Prostate gland (tissue), 2 donors: ENCODE measurements at regions not wholly inside any gene's neighbourhood (a gene's known extent, or its start where the extent isn't known, plus 50 kb on each side); places are given as distances from the start of the nearest gene placed in this dataset.

ENCODE experiments used
- DNase-seq: peaks from one replicate; pipeline ENCODE4 v3.0.0-alpha.2; 2019; ENCODE audit warnings: low spot score
- H3K27ac ChIP-seq, 2 donors: fragments of 200-600 bp; sonication (generic); 2 replicates each; pipeline ENCODE4 v1.5.1; 2017 to 2019
- H3K27me3 ChIP-seq: fragments of 200-600 bp; sonication (generic); replicated peaks from 2 replicates; pipeline ENCODE4 v1.5.1; 2019; ENCODE audit not compliant: insufficient read depth
- H3K36me3 ChIP-seq, 2 donors: fragments of 200-600 bp; sonication (generic); 1 replicate in 1 of 2; 2 replicates in 1 of 2; pipeline versions ENCODE4 v1.5.1 to v1.8.1; 2017 to 2019
- H3K4me1 ChIP-seq: fragments of 200-600 bp; sonication (generic); replicated peaks from 2 replicates; pipeline ENCODE4 v1.5.1; 2019
- H3K4me3 ChIP-seq, 2 donors: fragments of 200-600 bp; sonication (generic); 2 replicates each; pipeline ENCODE4 v1.5.1; 2017 to 2019
- H3K9me3 ChIP-seq: fragments of 200-600 bp; sonication (generic); 2 replicates; pipeline ENCODE4 v1.5.1; 2017
- POLR2A ChIP-seq: fragments of 450-650 bp; IDR thresholded peaks from one replicate; pipeline ENCODE4 v1.6.1; 2016; ENCODE audit warnings: antibody characterized with exemption, mild to moderate bottlenecking
- POLR2AphosphoS5 ChIP-seq: sonication (generic); formaldehyde crosslinking; IDR thresholded peaks from one replicate; pipeline ENCODE4 v1.6.1; 2017; ENCODE audit warnings: antibody characterized with exemption
- WGBS: methylation state at CpG from one replicate; pipeline ENCODE4 v1.1.5; 2018; 5-methylcytosine and 5-hydroxymethylcytosine counted together
- intact Hi-C: fragments of 100-400 bp; cut with DNase I; formaldehyde crosslinking; loops from one replicate; pipeline ENCODE4 v1.14.2; 2022
- TF ChIP-seq, protein P1 (sequence below), 4 experiments: fragments of 200-600 bp in 2 of 4; fragments of 450-650 bp in 2 of 4; sonication (generic) in 2 of 4; IDR thresholded peaks; 1 replicate in 3 of 4; 2 replicates in 1 of 4; pipeline ENCODE4 v1.5.1; 2016 to 2019; ENCODE audit warnings: antibody characterized with exemption in 4 of 4, mild to moderate bottlenecking in 2 of 4, moderate library complexity in 2 of 4

- intact Hi-C loops: no loop called here
- no peak for DNase-seq
- TF ChIP-seq POLR2AphosphoS5 (no peak), POLR2A (no peak)
- TF ChIP-seq, protein P1, sequence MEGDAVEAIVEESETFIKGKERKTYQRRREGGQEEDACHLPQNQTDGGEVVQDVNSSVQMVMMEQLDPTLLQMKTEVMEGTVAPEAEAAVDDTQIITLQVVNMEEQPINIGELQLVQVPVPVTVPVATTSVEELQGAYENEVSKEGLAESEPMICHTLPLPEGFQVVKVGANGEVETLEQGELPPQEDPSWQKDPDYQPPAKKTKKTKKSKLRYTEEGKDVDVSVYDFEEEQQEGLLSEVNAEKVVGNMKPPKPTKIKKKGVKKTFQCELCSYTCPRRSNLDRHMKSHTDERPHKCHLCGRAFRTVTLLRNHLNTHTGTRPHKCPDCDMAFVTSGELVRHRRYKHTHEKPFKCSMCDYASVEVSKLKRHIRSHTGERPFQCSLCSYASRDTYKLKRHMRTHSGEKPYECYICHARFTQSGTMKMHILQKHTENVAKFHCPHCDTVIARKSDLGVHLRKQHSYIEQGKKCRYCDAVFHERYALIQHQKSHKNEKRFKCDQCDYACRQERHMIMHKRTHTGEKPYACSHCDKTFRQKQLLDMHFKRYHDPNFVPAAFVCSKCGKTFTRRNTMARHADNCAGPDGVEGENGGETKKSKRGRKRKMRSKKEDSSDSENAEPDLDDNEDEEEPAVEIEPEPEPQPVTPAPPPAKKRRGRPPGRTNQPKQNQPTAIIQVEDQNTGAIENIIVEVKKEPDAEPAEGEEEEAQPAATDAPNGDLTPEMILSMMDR (IDR thresholded peaks at IDR 0.05): no peak
- 64% methylated on average over 3 of the region's 3 CpGs for WGBS
- no peaks in the 10 kb centered on the region for H3K27me3 ChIP-seq
- no peaks in the 10 kb centered on the region for H3K4me1 ChIP-seq
- no peaks in the 10 kb centered on the region for H3K9me3 ChIP-seq
- no peaks in the 10 kb centered on the region for H3K36me3 ChIP-seq
- H3K27ac ChIP-seq: no peak overlapping the region
- no peak overlapping the region for H3K4me3 ChIP-seq
These were observed 607.7 kb downstream of the PYDC2 start for GRCh38 chr3:192068464-192069254.

GRCh38 chr3:192077795-192078497 lies 617.0 kb downstream of the PYDC2 start:
- Histone ChIP-seq H3K4me1 (no peaks in the 10 kb centered on the region), H3K27me3 (no peaks in the 10 kb centered on the region), H3K4me3 (no peak overlapping the region), H3K27ac (no peak overlapping the region), H3K36me3 (no peaks in the 10 kb centered on the region), H3K9me3 (no peaks in the 10 kb centered on the region)
- intact Hi-C loops: no loop called here
- DNase-seq: no peak
- TF ChIP-seq, protein P1 (IDR thresholded peaks at IDR 0.05): no peak
- TF ChIP-seq POLR2AphosphoS5: no peak
- no peak for TF ChIP-seq POLR2A
- WGBS: 50% methylated on average over 5 of the region's 5 CpGs

DNA sequence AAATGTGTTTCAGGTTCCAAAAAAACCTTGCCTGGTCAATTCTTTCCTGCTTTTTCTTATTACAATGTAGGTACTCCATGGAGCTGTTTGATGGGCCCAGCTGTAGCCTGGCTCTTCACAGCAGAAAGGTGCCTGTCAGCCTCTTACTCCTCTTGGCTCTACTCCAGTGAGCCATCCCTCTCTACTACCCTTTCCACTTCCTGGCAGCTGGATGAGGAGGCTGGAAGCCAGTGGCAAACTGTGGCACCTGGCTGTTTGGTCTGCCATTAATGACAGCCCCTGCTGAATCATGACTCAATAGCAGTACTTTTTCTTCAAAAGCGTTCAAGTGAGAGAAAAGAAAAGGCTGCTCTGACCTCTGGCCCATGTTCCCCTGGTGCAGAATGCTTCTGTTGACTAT lies 618.1 kb downstream of the PYDC2 start:
- Histone ChIP-seq H3K9me3 (no peaks in the 10 kb centered on the region), H3K36me3 (no peaks in the 10 kb centered on the region), H3K27ac (no peak overlapping the region), H3K4me3 (no peak overlapping the region), H3K4me1 (no peaks in the 10 kb centered on the region), H3K27me3 (no peaks in the 10 kb centered on the region)
- DNase-seq: no peak
- 80% methylated on average over 1 of the region's 1 CpG for WGBS
- no peak for TF ChIP-seq POLR2A
- intact Hi-C loops: no loop called here

- no peak for DNase-seq
- Histone ChIP-seq H3K27me3 (no peaks in the 10 kb centered on the region), H3K4me1 (no peaks in the 10 kb centered on the region), H3K27ac (no peak overlapping the region), H3K36me3 (no peaks in the 10 kb centered on the region), H3K4me3 (no peak overlapping the region), H3K9me3 (no peaks in the 10 kb centered on the region)
- intact Hi-C loops: no loop called here
- 47% methylated on average over 1 of the region's 1 CpG for WGBS
- TF ChIP-seq POLR2A (no peak), POLR2AphosphoS5 (no peak)
- TF ChIP-seq, protein P1 (IDR thresholded peaks at IDR 0.05): no peak
These were observed 619.4 kb downstream of the PYDC2 start for GRCh38 chr3:192080336-192080735.

GRCh38 chr3:192082730-192083660 lies 622.0 kb downstream of the PYDC2 start:
- no peak overlapping the region for H3K4me3 ChIP-seq
- no peaks in the 10 kb centered on the region for H3K27me3 ChIP-seq
- TF ChIP-seq POLR2AphosphoS5 (no peak), POLR2A (no peak)
- TF ChIP-seq, protein P1 (IDR thresholded peaks at IDR 0.05): no peak
- H3K36me3 ChIP-seq: no peaks in the 10 kb centered on the region
- intact Hi-C loops: no loop called here
- H3K27ac ChIP-seq: no peak overlapping the region
- H3K9me3 ChIP-seq: no peaks in the 10 kb centered on the region
- H3K4me1 ChIP-seq: no peaks in the 10 kb centered on the region
- WGBS: 63% methylated on average over 5 of the region's 5 CpGs
- no peak for DNase-seq
